ENCODE measurements at regions not wholly inside any gene's neighbourhood (a gene's known extent, or its start where the extent isn't known, plus 50 kb on each side); places are given as distances from the start of the nearest gene placed in this dataset.

DNA sequence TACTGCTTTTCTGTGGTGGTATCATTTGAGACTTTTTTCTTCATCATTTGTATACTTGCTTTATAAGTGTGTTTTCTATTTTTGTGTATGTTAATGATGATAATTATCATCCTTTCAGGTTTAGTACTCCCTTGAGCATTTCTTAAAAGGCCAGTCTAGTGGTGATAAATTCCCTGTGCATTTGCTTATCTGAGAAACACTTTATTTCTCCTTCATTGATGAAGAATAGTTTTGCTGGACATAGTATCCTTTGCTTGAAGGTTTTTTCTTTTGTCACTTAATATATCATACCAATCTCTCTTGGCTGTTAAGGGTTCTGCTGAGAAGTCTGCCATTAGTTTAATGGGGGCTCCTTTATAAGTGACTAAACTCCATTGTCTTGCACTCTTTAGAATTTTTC, 123.2 kb upstream of the IRAK1BP1 start:
- no peak overlapping the region for H3K4me2 ChIP-seq (ENCODE audit: insufficient read depth, low read length)
- POLR2A ChIA-PET: no interaction called here
- H3K27me3 ChIP-seq (ENCODE audit: control insufficient read depth in 2 of 2, insufficient read depth in 2 of 2, low read length in 2 of 2): no peaks in the 10 kb centered on the region
- H3K79me2 ChIP-seq (ENCODE audit: control insufficient read depth, insufficient read depth, low read length): no peaks in the 10 kb centered on the region
- BruUV-seq (replicated peaks): no TSS peak
- H3K9ac ChIP-seq (ENCODE audit: insufficient read depth in 1 of 2, low read depth in 2 of 2, low read length in 2 of 2): no peak overlapping the region
- in situ Hi-C loops (cut with MboI): no loop called here
- no peaks in the 10 kb centered on the region for H3K36me3 ChIP-seq (ENCODE audit: control insufficient read depth, insufficient read depth, low read length)
- no peaks in the 10 kb centered on the region for H3K4me1 ChIP-seq (replicated peaks in 1 of 2; ENCODE audit: control insufficient read depth in 2 of 2, insufficient read depth in 2 of 2, low read length in 2 of 2)
- DNase-seq (ENCODE audit: extremely low read depth in 1 of 4, low spot score in 3 of 4) (no peak), ATAC-seq (no peak), FAIRE-seq (no peak)
- H3K9me1 ChIP-seq (ENCODE audit: control insufficient read depth, insufficient read depth, low read length): no peaks in the 10 kb centered on the region
- H3K4me3 ChIP-seq: no peak overlapping the region
- no peaks in the 10 kb centered on the region; the same call in 1 of the 2 replicates for H3K9me3 ChIP-seq (replicated peaks; ENCODE audit: control insufficient read depth, insufficient read depth, low read depth, low read length)
- intact Hi-C loops (cut with micrococcal nuclease): no loop called here
- CTCF ChIA-PET (ENCODE audit: low intra/inter-chr PET ratio): no interaction called here
- H3K27ac ChIP-seq (ENCODE audit: extremely low read depth, low read depth, low read length): no peak overlapping the region
- no peaks in the 10 kb centered on the region for H4K20me1 ChIP-seq (replicated peaks; ENCODE audit: control insufficient read depth, insufficient read depth, low read length)
- H2AFZ ChIP-seq (ENCODE audit: low read depth, low read length): no peak overlapping the region
- TF ChIP-seq, protein P1, sequence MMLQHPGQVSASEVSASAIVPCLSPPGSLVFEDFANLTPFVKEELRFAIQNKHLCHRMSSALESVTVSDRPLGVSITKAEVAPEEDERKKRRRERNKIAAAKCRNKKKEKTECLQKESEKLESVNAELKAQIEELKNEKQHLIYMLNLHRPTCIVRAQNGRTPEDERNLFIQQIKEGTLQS (IDR thresholded peaks at IDR 0.05): no peak
- TF ChIP-seq, protein P1 (CRISPR knock-in tag; conservative IDR thresholded peaks at IDR 0.05): no peak
- no peak for TF ChIP-seq BMI1 (IDR thresholded peaks at IDR 0.05; ENCODE audit: low read length)
- no peak for TF ChIP-seq BRF1 (IDR thresholded peaks at IDR 0.05; ENCODE audit: borderline replicate concordance, extremely low read depth, insufficient read length)
- no peak for TF ChIP-seq XRCC4 (IDR thresholded peaks at IDR 0.05; ENCODE audit: extremely low read depth, insufficient read depth, insufficient read length)
- no peak for TF ChIP-seq ZNF586 (CRISPR knock-in tag; conservative IDR thresholded peaks at IDR 0.05)
- TF ChIP-seq, protein P2, sequence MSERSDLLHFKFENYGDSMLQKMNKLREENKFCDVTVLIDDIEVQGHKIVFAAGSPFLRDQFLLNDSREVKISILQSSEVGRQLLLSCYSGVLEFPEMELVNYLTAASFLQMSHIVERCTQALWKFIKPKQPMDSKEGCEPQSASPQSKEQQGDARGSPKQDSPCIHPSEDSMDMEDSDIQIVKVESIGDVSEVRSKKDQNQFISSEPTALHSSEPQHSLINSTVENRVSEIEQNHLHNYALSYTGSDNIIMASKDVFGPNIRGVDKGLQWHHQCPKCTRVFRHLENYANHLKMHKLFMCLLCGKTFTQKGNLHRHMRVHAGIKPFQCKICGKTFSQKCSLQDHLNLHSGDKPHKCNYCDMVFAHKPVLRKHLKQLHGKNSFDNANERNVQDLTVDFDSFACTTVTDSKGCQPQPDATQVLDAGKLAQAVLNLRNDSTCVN (CRISPR knock-in tag; IDR thresholded peaks at IDR 0.05): no peak
- TF ChIP-seq, protein P3, sequence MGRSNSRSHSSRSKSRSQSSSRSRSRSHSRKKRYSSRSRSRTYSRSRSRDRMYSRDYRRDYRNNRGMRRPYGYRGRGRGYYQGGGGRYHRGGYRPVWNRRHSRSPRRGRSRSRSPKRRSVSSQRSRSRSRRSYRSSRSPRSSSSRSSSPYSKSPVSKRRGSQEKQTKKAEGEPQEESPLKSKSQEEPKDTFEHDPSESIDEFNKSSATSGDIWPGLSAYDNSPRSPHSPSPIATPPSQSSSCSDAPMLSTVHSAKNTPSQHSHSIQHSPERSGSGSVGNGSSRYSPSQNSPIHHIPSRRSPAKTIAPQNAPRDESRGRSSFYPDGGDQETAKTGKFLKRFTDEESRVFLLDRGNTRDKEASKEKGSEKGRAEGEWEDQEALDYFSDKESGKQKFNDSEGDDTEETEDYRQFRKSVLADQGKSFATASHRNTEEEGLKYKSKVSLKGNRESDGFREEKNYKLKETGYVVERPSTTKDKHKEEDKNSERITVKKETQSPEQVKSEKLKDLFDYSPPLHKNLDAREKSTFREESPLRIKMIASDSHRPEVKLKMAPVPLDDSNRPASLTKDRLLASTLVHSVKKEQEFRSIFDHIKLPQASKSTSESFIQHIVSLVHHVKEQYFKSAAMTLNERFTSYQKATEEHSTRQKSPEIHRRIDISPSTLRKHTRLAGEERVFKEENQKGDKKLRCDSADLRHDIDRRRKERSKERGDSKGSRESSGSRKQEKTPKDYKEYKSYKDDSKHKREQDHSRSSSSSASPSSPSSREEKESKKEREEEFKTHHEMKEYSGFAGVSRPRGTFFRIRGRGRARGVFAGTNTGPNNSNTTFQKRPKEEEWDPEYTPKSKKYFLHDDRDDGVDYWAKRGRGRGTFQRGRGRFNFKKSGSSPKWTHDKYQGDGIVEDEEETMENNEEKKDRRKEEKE (IDR thresholded peaks at IDR 0.05; ENCODE audit: borderline replicate concordance in 1 of 2, control insufficient read depth in 1 of 2, low read depth in 2 of 2, low read length in 1 of 2): no peak
- TF ChIP-seq ZKSCAN8 (CRISPR knock-in tag; IDR thresholded peaks at IDR 0.05): no peak
- TF ChIP-seq PHF8 (IDR thresholded peaks at IDR 0.05; ENCODE audit: borderline replicate concordance, low read length): no peak
- no peak for TF ChIP-seq TSC22D4 (tag; IDR thresholded peaks at IDR 0.05)
- TF ChIP-seq ZNF184 (CRISPR knock-in tag; IDR thresholded peaks at IDR 0.05): no peak
- TF ChIP-seq PHTF2 (CRISPR knock-in tag; IDR thresholded peaks at IDR 0.05): no peak
- TF ChIP-seq NFE2 (IDR thresholded peaks at IDR 0.05; ENCODE audit: low read depth): no peak
- TF ChIP-seq EHMT2 (IDR thresholded peaks at IDR 0.05): no peak
- TF ChIP-seq ZNF263 (CRISPR knock-in tag; IDR thresholded peaks at IDR 0.05; ENCODE audit: borderline replicate concordance): no peak
- no peak for TF ChIP-seq NFE2L1 (tag; IDR thresholded peaks at IDR 0.05; ENCODE audit: borderline replicate concordance, low read depth)
- TF ChIP-seq MXI1 (IDR thresholded peaks at IDR 0.05; ENCODE audit: low read depth, low read length): no peak
- no peak for TF ChIP-seq SMARCA4 (IDR thresholded peaks at IDR 0.05)

Data from K562 (cell line).